ENCODE measurements at regions not wholly inside any gene's neighbourhood (a gene's known extent, or its start where the extent isn't known, plus 50 kb on each side); places are given as distances from the start of the nearest gene placed in this dataset.

GRCh38 chr2:138190999-138191398 is 226.7 kb downstream of the HNMT start:
- Mint-ChIP-seq H3K4me1 (ENCODE audit: low read depth) (no peaks in the 10 kb centered on the region), H3K27me3 (ENCODE audit: low read depth) (no peaks in the 10 kb centered on the region), H3K9me3 (peaks cover 3 to 6% of the 10 kb centered on the region in 2 donors), H3K4me3 (no peak overlapping the region), H3K36me3 (ENCODE audit: insufficient read depth in 2 of 2) (peaks cover 0 to 1% of the 10 kb centered on the region in 2 donors), H3K27ac (no peak overlapping the region)
- no peak for DNase-seq
- no peak for ATAC-seq (replicated peaks in 1 of 2)

GRCh38 chr2:138193416-138194213 is 229.3 kb downstream of the HNMT start:
- H3K27ac Mint-ChIP-seq, result no peak overlapping the region
- no peak for DNase-seq
- H3K9me3 Mint-ChIP-seq, result peaks cover 0 to 3% of the 10 kb centered on the region in 2 donors
- H3K4me3 Mint-ChIP-seq, result no peak overlapping the region
- no peaks in the 10 kb centered on the region for H3K27me3 Mint-ChIP-seq (ENCODE audit: low read depth)
- peaks cover 0 to 1% of the 10 kb centered on the region in 2 donors for H3K36me3 Mint-ChIP-seq (ENCODE audit: insufficient read depth in 2 of 2)
- H3K4me1 Mint-ChIP-seq (ENCODE audit: low read depth), result no peaks in the 10 kb centered on the region
- no peak for ATAC-seq (replicated peaks in 1 of 2)

- H3K4me1 Mint-ChIP-seq (ENCODE audit: low read depth), result no peaks in the 10 kb centered on the region
- no peak overlapping the region for H3K27ac Mint-ChIP-seq
- no peaks in the 10 kb centered on the region for H3K27me3 Mint-ChIP-seq (ENCODE audit: low read depth)
- peaks cover 0 to 1% of the 10 kb centered on the region in 2 donors for H3K36me3 Mint-ChIP-seq (ENCODE audit: insufficient read depth in 2 of 2)
- ATAC-seq (replicated peaks in 1 of 2), result no peak
- H3K9me3 Mint-ChIP-seq, result peaks cover 5 to 10% of the 10 kb centered on the region in 2 donors
- no peak for DNase-seq
- no peak overlapping the region for H3K4me3 Mint-ChIP-seq
Measured at GRCh38 chr2:138201286-138201685, 237.0 kb downstream of the HNMT start.

GRCh38 chr2:138202762-138203161 is 238.5 kb downstream of the HNMT start:
- H3K4me1 Mint-ChIP-seq (ENCODE audit: low read depth), result no peaks in the 10 kb centered on the region
- H3K9me3 Mint-ChIP-seq, result peaks cover 5 to 10% of the 10 kb centered on the region in 2 donors
- no peak for DNase-seq
- ATAC-seq (replicated peaks in 1 of 2), result no peak
- no peak overlapping the region for H3K27ac Mint-ChIP-seq
- peaks cover 0 to 1% of the 10 kb centered on the region in 2 donors for H3K36me3 Mint-ChIP-seq (ENCODE audit: insufficient read depth in 2 of 2)
- no peaks in the 10 kb centered on the region for H3K27me3 Mint-ChIP-seq (ENCODE audit: low read depth)
- no peak overlapping the region for H3K4me3 Mint-ChIP-seq

- ATAC-seq (replicated peaks in 1 of 2), result no peak
- peaks cover 5 to 10% of the 10 kb centered on the region in 2 donors for H3K9me3 Mint-ChIP-seq
- H3K27ac Mint-ChIP-seq, result no peak overlapping the region
- no peak overlapping the region for H3K4me3 Mint-ChIP-seq
- peaks cover 0 to 1% of the 10 kb centered on the region in 2 donors for H3K36me3 Mint-ChIP-seq (ENCODE audit: insufficient read depth in 2 of 2)
- no peaks in the 10 kb centered on the region for H3K27me3 Mint-ChIP-seq (ENCODE audit: low read depth)
- H3K4me1 Mint-ChIP-seq (ENCODE audit: low read depth), result no peaks in the 10 kb centered on the region
- no peak for DNase-seq
Measured at GRCh38 chr2:138205281-138205680, 241.0 kb downstream of the HNMT start.

- no peak for DNase-seq
- H3K9me3 Mint-ChIP-seq, result peaks cover 5 to 9% of the 10 kb centered on the region in 2 donors
- no peaks in the 10 kb centered on the region for H3K4me1 Mint-ChIP-seq (ENCODE audit: low read depth)
- ATAC-seq (replicated peaks in 1 of 2), result no peak
- H3K27me3 Mint-ChIP-seq (ENCODE audit: low read depth), result no peaks in the 10 kb centered on the region
- no peak overlapping the region for H3K27ac Mint-ChIP-seq
- H3K36me3 Mint-ChIP-seq (ENCODE audit: insufficient read depth in 2 of 2), result peaks cover 0 to 2% of the 10 kb centered on the region in 2 donors
- no peak overlapping the region for H3K4me3 Mint-ChIP-seq
Measured at GRCh38 chr2:138207074-138207930, 243.0 kb downstream of the HNMT start.

GRCh38 chr2:138209009-138209408 is 244.7 kb downstream of the HNMT start:
- no peak overlapping the region for H3K27ac Mint-ChIP-seq
- DNase-seq (no peak), ATAC-seq (replicated peaks in 1 of 2) (no peak)
- peaks cover 5 to 8% of the 10 kb centered on the region in 2 donors for H3K9me3 Mint-ChIP-seq
- H3K4me3 Mint-ChIP-seq, result no peak overlapping the region
- H3K36me3 Mint-ChIP-seq (ENCODE audit: insufficient read depth in 2 of 2), result peaks cover 0 to 1% of the 10 kb centered on the region in 2 donors
- no peaks in the 10 kb centered on the region for H3K4me1 Mint-ChIP-seq (ENCODE audit: low read depth)
- no peaks in the 10 kb centered on the region for H3K27me3 Mint-ChIP-seq (ENCODE audit: low read depth)

GRCh38 chr2:138210487-138210886 is 246.2 kb downstream of the HNMT start:
- peaks cover 0 to 1% of the 10 kb centered on the region in 2 donors for H3K36me3 Mint-ChIP-seq (ENCODE audit: insufficient read depth in 2 of 2)
- no peak overlapping the region for H3K27ac Mint-ChIP-seq
- ATAC-seq (replicated peaks in 1 of 2) (no peak), DNase-seq (no peak)
- no peaks in the 10 kb centered on the region for H3K27me3 Mint-ChIP-seq (ENCODE audit: low read depth)
- H3K4me1 Mint-ChIP-seq (ENCODE audit: low read depth), result no peaks in the 10 kb centered on the region
- H3K9me3 Mint-ChIP-seq, result peaks cover 3 to 6% of the 10 kb centered on the region in 2 donors
- no peak overlapping the region for H3K4me3 Mint-ChIP-seq

GRCh38 chr2:138212434-138212833 is 248.2 kb downstream of the HNMT start:
- Mint-ChIP-seq H3K4me1 (ENCODE audit: low read depth) (no peaks in the 10 kb centered on the region), H3K36me3 (ENCODE audit: insufficient read depth in 2 of 2) (peaks cover 0 to 1% of the 10 kb centered on the region in 2 donors), H3K27ac (no peak overlapping the region), H3K9me3 (peaks cover 0 to 8% of the 10 kb centered on the region in 2 donors), H3K4me3 (no peak overlapping the region), H3K27me3 (ENCODE audit: low read depth) (no peaks in the 10 kb centered on the region)
- DNase-seq (no peak), ATAC-seq (replicated peaks in 1 of 2) (no peak)

GRCh38 chr2:138213084-138213483 is 248.8 kb downstream of the HNMT start:
- Mint-ChIP-seq H3K27me3 (ENCODE audit: low read depth) (no peaks in the 10 kb centered on the region), H3K4me3 (no peak overlapping the region), H3K36me3 (ENCODE audit: insufficient read depth in 2 of 2) (peaks cover 0 to 1% of the 10 kb centered on the region in 2 donors), H3K27ac (no peak overlapping the region), H3K4me1 (ENCODE audit: low read depth) (no peaks in the 10 kb centered on the region), H3K9me3 (peaks cover 0 to 8% of the 10 kb centered on the region in 2 donors)
- ATAC-seq (replicated peaks in 1 of 2) (no peak), DNase-seq (no peak)

GRCh38 chr2:138213624-138214023 is 249.4 kb downstream of the HNMT start:
- no peaks in the 10 kb centered on the region for H3K27me3 Mint-ChIP-seq (ENCODE audit: low read depth)
- DNase-seq (no peak), ATAC-seq (replicated peaks in 1 of 2) (no peak)
- H3K9me3 Mint-ChIP-seq, result peaks cover 0 to 8% of the 10 kb centered on the region in 2 donors
- no peak overlapping the region for H3K27ac Mint-ChIP-seq
- no peaks in the 10 kb centered on the region for H3K4me1 Mint-ChIP-seq (ENCODE audit: low read depth)
- H3K36me3 Mint-ChIP-seq (ENCODE audit: insufficient read depth in 2 of 2), result peaks cover 0 to 1% of the 10 kb centered on the region in 2 donors
- no peak overlapping the region for H3K4me3 Mint-ChIP-seq

- Mint-ChIP-seq H3K4me3 (no peak overlapping the region), H3K9me3 (peaks cover 0 to 10% of the 10 kb centered on the region in 2 donors), H3K27me3 (ENCODE audit: low read depth) (no peaks in the 10 kb centered on the region), H3K4me1 (ENCODE audit: low read depth) (no peaks in the 10 kb centered on the region), H3K27ac (no peak overlapping the region), H3K36me3 (ENCODE audit: insufficient read depth in 2 of 2) (peaks cover 0 to 1% of the 10 kb centered on the region in 2 donors)
- DNase-seq (no peak), ATAC-seq (replicated peaks in 1 of 2) (no peak)
Measured at GRCh38 chr2:138215958-138216357, 251.7 kb downstream of the HNMT start.

GRCh38 chr2:138217975-138218374 is 253.7 kb downstream of the HNMT start:
- no peak overlapping the region for H3K27ac Mint-ChIP-seq
- H3K27me3 Mint-ChIP-seq (ENCODE audit: low read depth), result no peaks in the 10 kb centered on the region
- H3K9me3 Mint-ChIP-seq, result peaks cover 0 to 8% of the 10 kb centered on the region in 2 donors
- no peaks in the 10 kb centered on the region for H3K36me3 Mint-ChIP-seq (ENCODE audit: insufficient read depth in 2 of 2)
- no peak overlapping the region for H3K4me3 Mint-ChIP-seq
- no peak for ATAC-seq (replicated peaks in 1 of 2)
- H3K4me1 Mint-ChIP-seq (ENCODE audit: low read depth), result no peaks in the 10 kb centered on the region
- no peak for DNase-seq
